ENCODE measurements at regions not wholly inside any gene's neighbourhood (a gene's known extent, or its start where the extent isn't known, plus 50 kb on each side); places are given as distances from the start of the nearest gene placed in this dataset.

DNA sequence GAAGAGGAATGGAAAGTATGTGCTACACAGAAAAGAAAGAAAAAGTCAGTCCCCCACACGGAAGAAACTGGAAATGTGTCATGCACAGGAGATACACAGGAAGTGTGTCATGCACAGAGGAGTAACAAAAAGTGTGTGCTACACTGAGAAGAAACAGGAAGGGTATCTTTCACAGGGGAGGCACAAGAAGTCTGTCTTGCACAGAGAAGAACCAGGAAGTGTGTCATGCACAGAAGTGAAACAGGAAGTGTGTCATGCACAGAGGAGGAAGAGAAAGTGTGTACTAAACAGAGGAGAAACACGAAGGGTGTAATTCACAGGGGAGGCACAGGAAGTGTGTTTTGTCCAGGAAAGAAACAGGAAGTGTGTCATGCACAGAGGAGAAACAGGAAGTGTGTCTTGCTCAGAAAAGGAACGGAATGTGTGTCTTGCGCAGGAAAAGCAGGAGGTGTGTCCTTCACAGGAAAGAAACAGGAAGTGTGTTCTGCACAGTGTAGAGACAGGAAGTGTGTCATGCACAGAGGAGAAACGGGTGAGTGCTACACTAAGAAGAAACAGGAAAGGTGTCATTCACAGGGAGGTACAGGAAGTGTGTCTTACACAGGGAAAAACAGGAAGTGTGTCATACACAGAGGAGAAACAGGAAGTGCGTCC, 527.2 kb upstream of the PRKX start:
- TF ChIP-seq JUND (IDR thresholded peaks at IDR 0.05; ENCODE audit: low read depth): no peak
- in situ Hi-C loops (cut with HindIII; ENCODE audit: low pct_unique_long_range_greater_than_20kb, low sequenced_read_pairs): no loop called here
- DNase-seq (ENCODE audit: low read depth in 1 of 2, low spot score in 1 of 2): peak in 1 of 2 experiments; percentile 19

DNA sequence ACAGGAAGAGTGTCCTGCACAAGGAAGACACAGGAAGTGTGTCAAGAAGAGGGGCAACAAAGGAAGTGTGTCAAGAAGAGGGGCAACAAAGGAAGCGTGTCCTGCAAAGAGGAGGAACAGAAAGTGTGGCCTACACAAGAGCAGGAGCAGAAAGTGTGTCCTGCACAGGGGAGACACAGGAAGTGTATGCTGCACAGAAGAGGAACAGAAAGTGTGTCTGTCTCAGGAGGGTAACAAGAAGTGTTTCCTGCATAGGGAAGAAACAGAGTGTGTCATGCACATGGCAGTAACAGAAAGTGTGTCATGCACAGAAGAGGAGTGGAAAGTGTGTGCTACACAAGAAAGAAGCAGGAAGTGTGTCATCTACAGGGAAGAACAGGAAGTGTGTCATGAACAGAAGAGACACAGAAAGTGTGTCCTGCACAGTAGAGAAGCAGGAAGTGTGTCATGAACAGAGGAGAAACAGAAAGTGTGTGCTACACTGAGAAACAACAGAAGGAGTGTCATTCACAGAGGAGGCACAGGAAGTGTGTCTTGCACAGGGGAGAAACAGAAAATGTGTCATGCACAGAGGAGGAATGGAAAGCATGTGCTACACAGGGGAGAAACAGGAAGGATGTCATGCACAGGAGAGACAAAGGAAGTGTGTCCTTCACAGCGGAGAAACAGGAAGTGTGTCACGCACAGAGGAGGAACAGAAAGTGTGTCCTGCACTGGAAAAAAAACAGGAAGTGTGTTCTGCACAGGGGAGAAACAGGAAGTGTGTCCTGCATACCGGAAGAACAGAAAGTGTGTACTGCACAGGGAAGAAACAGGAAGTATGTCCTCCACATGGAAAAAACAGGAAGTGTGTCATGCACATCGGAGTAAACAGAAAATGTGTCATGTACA, 526.4 kb upstream of the PRKX start:
- peak in 1 of 2 experiments; percentile 4 for DNase-seq (ENCODE audit: low read depth in 1 of 2, low spot score in 1 of 2)
- in situ Hi-C loops (cut with HindIII; ENCODE audit: low pct_unique_long_range_greater_than_20kb, low sequenced_read_pairs): no loop called here
- TF ChIP-seq JUND (IDR thresholded peaks at IDR 0.05; ENCODE audit: low read depth): no peak

DNA sequence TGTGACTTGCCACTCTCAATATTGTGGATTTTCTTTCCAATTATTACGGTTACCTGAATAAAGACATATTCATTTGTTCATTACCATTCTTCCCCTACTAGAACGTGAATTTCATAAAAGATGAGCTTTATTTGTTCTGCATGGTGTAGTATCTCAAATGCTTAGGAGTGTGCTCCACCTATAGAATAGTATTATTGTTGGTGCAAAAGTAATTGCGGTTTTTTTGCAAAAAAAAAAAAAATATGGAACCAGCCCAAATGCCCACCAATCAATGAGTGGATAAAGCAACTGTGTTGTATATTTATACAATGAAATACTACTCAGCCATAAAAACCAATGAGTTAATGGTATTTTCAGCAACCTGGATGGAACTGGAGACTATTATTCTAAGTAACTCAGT, 525.5 kb upstream of the PRKX start:
- TF ChIP-seq JUND (IDR thresholded peaks at IDR 0.05; ENCODE audit: low read depth): no peak
- DNase-seq (ENCODE audit: low read depth in 1 of 2, low spot score in 1 of 2): no peak
- in situ Hi-C loops (cut with HindIII; ENCODE audit: low pct_unique_long_range_greater_than_20kb, low sequenced_read_pairs): no loop called here

DNA sequence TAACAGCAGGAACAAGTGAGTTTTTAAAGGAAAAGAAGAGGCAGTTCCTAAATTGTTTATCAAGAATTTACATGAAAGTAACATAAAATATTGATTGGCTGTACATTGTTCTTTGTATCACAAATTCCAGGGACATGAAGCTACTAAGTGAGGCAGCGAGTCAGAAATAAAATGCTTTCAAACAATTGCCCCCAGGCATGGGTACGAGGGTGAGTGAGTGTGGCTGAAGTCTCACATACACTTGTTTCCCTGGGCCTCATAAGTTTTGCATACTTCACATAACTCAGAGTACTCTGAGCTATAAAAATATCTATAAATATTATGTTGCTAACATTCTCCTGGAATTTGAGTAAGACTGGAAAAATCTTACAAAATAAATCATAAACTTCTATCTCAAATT, 511.6 kb upstream of the PRKX start:
- TF ChIP-seq JUND (IDR thresholded peaks at IDR 0.05; ENCODE audit: low read depth): no peak
- in situ Hi-C loops (cut with HindIII; ENCODE audit: low pct_unique_long_range_greater_than_20kb, low sequenced_read_pairs): no loop called here
- DNase-seq (ENCODE audit: low read depth in 1 of 2, low spot score in 1 of 2): no peak

DNA sequence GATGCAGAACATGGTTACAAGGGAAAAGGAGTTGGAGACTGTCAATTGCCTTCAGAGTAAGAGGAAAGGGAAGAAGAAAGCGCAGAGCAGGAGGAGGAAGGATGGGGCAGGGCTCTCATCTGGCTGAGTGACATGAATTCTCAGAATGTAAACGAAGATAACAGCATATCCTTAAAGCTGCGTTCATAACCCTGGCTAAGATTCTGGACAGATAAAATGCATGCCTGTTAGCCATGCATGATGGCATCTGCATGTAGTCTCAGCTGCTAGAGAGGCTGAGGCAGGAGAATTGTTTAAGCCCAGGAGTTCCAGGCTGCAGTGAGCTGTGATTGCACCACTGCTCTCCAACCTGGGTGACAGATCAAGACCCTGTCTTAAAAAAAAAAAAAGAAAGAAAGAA, 493.5 kb upstream of the PRKX start:
- no peak for TF ChIP-seq JUND (IDR thresholded peaks at IDR 0.05; ENCODE audit: low read depth)
- in situ Hi-C loops (cut with HindIII; ENCODE audit: low pct_unique_long_range_greater_than_20kb, low sequenced_read_pairs): no loop called here
- DNase-seq (ENCODE audit: low read depth in 1 of 2, low spot score in 1 of 2): no peak

DNA sequence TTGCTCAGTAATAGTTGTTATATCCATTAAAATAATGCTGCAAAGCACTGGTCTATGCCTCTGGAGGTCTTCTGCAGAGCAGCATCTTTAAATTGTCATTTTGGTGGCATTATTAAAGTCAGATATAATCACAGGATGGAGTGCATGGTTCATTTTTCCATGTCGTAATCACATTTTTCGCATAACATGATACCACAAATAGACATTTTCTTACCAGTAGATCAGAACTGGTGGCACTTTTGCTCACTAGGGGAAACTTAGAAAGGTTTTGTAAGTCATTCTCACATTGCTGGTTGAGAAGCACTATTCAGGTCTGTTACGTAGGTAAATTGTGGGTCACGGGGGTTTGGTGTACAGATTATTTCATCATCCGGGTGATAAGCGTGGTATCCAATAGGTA, 484.5 kb upstream of the PRKX start:
- no peak for DNase-seq (ENCODE audit: low read depth in 1 of 2, low spot score in 1 of 2)
- in situ Hi-C loops (cut with HindIII; ENCODE audit: low pct_unique_long_range_greater_than_20kb, low sequenced_read_pairs): no loop called here

DNA sequence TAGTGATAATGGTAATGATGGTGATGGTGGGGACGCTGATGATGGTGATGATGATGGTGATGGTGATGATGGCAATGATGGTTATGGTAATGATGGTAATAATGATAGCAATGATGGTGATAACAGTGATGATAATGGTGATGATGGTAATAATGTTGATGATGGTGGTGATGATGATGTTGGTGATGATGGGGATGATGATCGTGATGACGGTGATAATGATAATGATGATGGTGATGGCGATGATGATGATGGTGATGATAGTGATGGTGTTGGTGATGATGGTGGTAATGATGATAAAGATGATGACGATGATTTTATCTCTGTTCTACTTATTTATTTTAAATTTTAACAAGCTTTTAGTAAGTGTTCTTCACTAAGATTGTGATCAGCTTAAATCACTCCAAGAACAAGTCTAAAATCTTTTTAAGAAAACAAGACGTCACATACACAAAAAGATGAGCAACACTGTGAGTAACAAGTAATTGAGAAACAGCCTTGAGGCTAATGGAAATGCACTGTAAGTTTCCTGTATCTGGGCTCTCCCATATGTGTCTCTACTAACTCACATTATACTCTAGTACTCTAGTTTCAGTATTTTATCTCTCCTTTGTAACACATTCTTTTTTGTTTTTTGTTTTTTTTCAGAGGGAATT, 480.2 kb upstream of the PRKX start:
- TF ChIP-seq JUND (IDR thresholded peaks at IDR 0.05; ENCODE audit: low read depth): no peak
- DNase-seq (ENCODE audit: low read depth in 1 of 2, low spot score in 1 of 2): no peak
- in situ Hi-C loops (cut with HindIII; ENCODE audit: low pct_unique_long_range_greater_than_20kb, low sequenced_read_pairs): no loop called here

More for the DNA sequence above, 484.5 kb upstream of the PRKX start:
- TF ChIP-seq JUND (IDR thresholded peaks at IDR 0.05; ENCODE audit: low read depth): no peak

DNA sequence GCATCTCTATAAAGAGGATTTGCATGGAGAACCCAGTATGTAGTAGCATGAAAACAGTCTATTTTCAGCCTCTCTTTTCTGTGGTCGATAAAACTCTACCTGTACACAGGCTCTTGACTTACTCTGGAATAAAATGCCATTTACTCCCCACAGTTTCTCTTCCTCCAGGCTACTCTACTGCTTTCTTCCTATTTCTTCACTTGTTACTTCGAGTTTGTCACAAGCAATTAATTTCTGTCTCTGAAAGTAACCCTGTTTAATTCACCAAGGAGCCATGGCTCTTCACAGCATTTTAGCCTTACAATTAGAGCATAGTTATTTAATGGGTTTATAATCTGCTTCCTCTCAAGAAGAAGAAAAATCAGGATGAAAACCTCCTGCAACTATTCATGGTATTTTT, 472.9 kb upstream of the PRKX start:
- in situ Hi-C loops (cut with HindIII; ENCODE audit: low pct_unique_long_range_greater_than_20kb, low sequenced_read_pairs): no loop called here
- DNase-seq (ENCODE audit: low read depth in 1 of 2, low spot score in 1 of 2): no peak
- TF ChIP-seq JUND (IDR thresholded peaks at IDR 0.05; ENCODE audit: low read depth): no peak

DNA sequence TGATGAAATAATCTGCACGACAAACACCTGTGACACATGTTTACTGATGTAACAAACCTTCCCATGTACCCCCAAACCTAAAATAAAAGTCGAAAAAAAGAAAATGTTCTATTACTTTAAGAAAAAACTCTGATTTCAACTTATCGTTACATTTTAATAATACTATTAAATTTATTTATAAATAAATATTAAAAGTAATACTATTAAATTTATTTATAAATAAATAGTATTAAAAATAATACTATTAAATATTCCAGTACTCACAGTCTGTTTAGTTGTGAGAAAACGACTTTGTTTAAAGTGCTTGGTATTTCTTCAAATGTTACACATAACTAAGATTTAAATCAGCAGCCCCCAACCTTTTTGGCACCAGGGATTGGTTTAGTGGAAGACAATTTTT, 471.6 kb upstream of the PRKX start:
- DNase-seq (ENCODE audit: low read depth in 1 of 2, low spot score in 1 of 2): no peak
- in situ Hi-C loops (cut with HindIII; ENCODE audit: low pct_unique_long_range_greater_than_20kb, low sequenced_read_pairs): no loop called here
- TF ChIP-seq JUND (IDR thresholded peaks at IDR 0.05; ENCODE audit: low read depth): no peak

DNA sequence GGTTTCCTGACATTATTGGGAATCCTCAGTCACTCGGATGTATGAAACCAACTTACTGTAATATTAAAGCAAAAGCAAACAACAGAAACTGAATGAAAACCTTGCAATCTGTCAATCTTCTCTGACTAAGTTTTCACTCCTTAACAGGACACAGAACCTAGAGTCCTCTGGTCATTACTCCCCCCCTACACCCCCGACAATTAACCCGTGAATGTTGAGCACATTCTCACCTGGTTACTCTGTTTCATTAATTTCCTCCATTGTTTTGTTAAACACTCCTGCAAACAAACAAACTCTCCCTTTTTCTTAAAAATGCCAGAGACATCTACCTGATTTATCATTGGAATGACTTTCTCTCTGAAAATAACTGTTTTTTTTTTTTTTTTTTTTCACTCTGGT, 469.0 kb upstream of the PRKX start:
- DNase-seq (ENCODE audit: low read depth in 1 of 2, low spot score in 1 of 2): no peak
- in situ Hi-C loops (cut with HindIII; ENCODE audit: low pct_unique_long_range_greater_than_20kb, low sequenced_read_pairs): no loop called here
- TF ChIP-seq JUND (IDR thresholded peaks at IDR 0.05; ENCODE audit: low read depth): no peak

DNA sequence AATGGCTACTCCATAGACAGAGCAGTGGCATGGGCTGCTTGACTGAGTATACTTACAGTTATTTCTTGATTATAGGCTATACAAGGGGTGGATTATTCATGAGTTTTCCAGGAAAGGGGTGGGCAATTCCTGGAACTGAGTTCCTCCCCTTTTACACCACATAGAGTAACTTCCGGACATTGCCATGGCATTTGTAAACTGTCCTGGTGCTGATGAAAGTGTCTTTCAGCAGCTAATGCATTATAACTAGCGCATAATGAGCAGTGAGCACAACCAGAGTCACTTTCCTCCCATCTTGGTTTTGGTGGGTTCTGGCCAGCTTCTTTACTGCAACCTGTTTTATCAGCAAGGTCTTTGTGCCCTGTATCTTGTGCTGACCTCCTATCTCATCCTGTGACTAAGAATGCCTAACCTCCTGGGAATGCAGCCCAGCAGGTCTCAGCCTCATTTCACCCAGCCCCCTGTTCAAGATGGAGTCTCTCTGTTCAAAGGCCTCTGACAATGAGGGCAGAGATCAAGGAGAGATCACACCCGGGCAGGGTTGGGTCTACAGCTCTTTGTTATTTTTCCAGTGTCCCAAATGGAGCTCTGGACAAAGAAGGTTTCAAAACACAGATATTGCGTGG, 468.4 kb upstream of the PRKX start:
- no peak for TF ChIP-seq JUND (IDR thresholded peaks at IDR 0.05; ENCODE audit: low read depth)
- DNase-seq (ENCODE audit: low read depth in 1 of 2, low spot score in 1 of 2): no peak
- in situ Hi-C loops (cut with HindIII; ENCODE audit: low pct_unique_long_range_greater_than_20kb, low sequenced_read_pairs): no loop called here

DNA sequence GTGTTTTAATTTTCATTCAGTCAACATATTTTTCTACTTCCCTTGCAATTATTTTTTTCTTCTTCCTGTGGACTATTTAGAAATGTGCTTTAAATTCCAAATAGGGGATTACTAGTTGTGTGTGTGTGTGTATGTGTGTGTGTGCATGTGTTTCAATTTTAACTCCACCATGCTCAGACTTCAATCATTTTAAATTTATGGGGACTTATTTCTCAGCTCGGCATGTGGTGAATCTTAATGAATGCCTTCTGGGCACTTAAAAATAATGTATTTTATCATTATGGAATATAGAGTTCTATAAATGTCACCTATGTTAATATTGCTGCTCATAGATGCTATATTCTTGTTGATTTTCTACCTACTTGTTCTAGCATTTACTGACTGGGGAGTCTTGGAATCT, 465.6 kb upstream of the PRKX start:
- DNase-seq (ENCODE audit: low read depth in 1 of 2, low spot score in 1 of 2): no peak
- no peak for TF ChIP-seq JUND (IDR thresholded peaks at IDR 0.05; ENCODE audit: low read depth)
- in situ Hi-C loops (cut with HindIII; ENCODE audit: low pct_unique_long_range_greater_than_20kb, low sequenced_read_pairs): no loop called here

DNA sequence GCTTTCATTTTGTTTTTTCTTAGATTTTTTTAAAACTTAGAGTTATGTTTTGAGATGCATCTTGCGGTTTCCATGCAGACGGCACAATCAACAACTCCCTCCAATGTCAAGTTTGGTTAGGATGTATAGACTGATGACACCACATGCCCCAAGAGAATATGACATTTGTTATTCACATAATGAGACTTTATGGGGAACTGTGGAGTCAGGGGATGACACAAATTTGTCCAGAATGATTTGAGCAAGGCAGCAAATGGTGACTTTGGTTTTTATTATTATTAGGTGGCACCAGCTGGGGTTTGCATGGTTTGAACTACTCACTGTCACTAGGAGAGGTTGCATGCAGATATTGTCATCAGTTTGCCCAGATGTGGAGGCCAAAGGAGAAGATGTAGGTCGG, 461.8 kb upstream of the PRKX start:
- DNase-seq (ENCODE audit: low read depth in 1 of 2, low spot score in 1 of 2): no peak
- in situ Hi-C loops (cut with HindIII; ENCODE audit: low pct_unique_long_range_greater_than_20kb, low sequenced_read_pairs): no loop called here

More for the DNA sequence above, 461.8 kb upstream of the PRKX start:
- no peak for TF ChIP-seq JUND (IDR thresholded peaks at IDR 0.05; ENCODE audit: low read depth)
